ENCODE measurements at regions not wholly inside any gene's neighbourhood (a gene's known extent, or its start where the extent isn't known, plus 50 kb on each side); places are given as distances from the start of the nearest gene placed in this dataset.
"Not testable (repeated sequence)": the region's sequence is repeated elsewhere in the genome, so short reads cannot be mapped to it uniquely, and the experiment has no call there.

DNA sequence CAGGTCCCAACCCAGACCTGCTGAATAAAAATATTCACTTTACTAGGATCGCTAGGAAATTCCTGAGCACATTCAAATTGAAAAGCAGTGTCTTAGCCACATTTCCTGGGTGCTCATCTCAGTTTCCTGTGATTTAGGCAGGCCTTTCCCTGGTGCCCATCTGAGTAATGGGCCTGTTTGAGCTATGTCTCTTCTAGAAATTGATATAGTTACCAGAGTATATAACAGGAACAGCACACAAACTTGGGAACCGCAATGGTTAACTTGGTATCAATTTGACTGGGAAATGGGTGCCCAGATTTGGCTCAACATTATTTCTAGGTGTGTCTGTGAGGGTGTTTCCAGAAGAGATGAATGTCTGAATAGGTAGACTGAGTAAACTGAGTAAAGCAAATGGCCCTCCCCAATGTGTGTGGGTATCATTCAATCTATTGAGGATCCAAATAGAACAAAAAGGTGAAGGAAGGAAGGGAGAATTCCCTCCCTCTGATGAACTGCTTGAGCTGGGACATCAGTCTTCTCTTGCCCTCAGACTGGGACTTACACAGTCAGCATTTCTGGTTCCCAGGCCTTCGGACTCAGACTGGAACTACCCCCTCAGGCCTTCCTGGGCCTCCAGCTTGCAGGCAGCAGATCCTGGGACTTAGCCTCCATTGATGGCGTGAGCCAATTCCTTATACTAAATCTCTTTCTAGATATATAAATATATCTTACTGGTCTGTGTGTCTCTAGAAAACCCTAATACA, 99.1 kb downstream of the CCDC71L start:
- H3K9me3 Mint-ChIP-seq, result peaks cover 3 to 4% of the 10 kb centered on the region in 2 donors
- ATAC-seq (replicated peaks), result peak in 1 of 2 donors; percentile 48
- no peak overlapping the region for H3K27ac Mint-ChIP-seq
- peaks cover 0 to 3% of the 10 kb centered on the region in 2 donors for H3K36me3 Mint-ChIP-seq
- H3K4me3 Mint-ChIP-seq, result no peak overlapping the region
- H3K27me3 Mint-ChIP-seq, result peaks cover 5 to 41% of the 10 kb centered on the region in 2 donors
- no peak for DNase-seq
- peaks cover 0 to 3% of the 10 kb centered on the region in 2 donors for H3K4me1 Mint-ChIP-seq

DNA sequence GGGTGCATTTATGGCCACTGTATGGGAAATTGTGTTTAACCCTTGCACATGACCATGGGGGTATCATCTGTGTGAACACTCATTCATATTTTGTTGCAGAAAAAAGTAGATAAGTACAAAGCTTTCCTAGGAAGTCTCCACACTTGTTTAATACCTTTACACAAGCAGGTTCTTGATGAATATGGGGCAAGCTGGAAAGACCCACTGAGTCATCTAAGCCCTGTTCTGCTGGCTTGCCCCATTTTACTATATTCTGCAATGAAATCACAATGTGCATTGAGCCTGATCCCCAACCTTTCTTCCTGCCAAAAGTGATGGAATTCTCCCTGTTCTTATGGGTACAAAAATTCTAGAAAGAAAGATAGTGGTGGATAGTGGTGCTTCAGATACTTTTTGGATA, 99.8 kb downstream of the CCDC71L start:
- Mint-ChIP-seq H3K27ac (no peak overlapping the region), H3K9me3 (peaks cover 3 to 4% of the 10 kb centered on the region in 2 donors)

DNA sequence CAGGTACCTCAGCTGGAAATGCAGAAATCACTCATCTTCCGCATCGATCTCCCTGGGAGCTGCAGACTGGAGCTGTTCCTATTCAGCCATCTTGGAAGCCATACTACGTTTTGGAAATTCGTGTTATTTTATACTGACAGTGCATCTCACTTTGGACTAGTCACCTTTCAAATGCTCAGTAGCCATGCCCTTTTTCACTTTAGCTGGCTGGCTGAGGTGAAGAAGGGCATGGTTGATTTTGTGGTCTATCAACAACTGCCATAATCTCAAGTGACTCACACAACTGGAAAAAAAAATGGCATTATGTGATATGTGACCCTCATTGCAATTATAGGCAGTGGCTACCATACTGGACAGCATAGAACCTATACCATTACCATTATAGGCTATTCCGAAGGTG, 100.5 kb downstream of the CCDC71L start:
- ATAC-seq (replicated peaks) (peak in 1 of 2 donors; percentile 45), DNase-seq (no peak)
- Mint-ChIP-seq H3K27me3 (peaks cover 5 to 40% of the 10 kb centered on the region in 2 donors), H3K36me3 (peaks cover 0 to 3% of the 10 kb centered on the region in 2 donors), H3K4me1 (peaks cover 9% of the 10 kb centered on the region in 2 donors), H3K9me3 (peaks cover 3 to 4% of the 10 kb centered on the region in 2 donors), H3K27ac (no peak overlapping the region), H3K4me3 (no peak overlapping the region)

More for the DNA sequence above, 99.8 kb downstream of the CCDC71L start:
- peaks cover 6 to 8% of the 10 kb centered on the region in 2 donors for H3K4me1 Mint-ChIP-seq
- peaks cover 5 to 41% of the 10 kb centered on the region in 2 donors for H3K27me3 Mint-ChIP-seq
- no peak for ATAC-seq (replicated peaks)
- peaks cover 0 to 3% of the 10 kb centered on the region in 2 donors for H3K36me3 Mint-ChIP-seq
- H3K4me3 Mint-ChIP-seq, result no peak overlapping the region
- DNase-seq, result no peak

DNA sequence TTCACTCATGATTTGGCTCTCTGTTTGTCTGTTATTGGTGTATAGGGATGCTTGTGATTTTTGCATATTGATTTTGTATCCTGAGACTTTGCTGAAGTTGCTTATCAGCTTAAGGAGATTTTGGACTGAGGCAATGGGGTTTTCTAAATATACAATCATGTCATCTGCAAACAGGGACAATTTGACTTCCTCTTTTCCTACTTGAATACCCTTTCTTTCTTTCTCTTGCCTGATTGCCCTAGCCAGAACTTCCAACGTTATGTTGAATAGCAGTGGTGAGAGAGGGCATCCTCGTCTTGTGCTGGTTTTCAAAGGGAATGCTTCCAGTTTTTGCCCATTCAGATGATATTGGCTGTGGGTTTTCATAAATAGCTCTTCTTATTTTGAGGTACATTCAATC, 104.7 kb downstream of the CCDC71L start:
- H3K9me3 Mint-ChIP-seq; H3K4me3 Mint-ChIP-seq; H3K36me3 Mint-ChIP-seq; H3K27ac Mint-ChIP-seq; DNase-seq; ATAC-seq (replicated peaks): not testable (repeated sequence)
- Mint-ChIP-seq H3K27me3 (peaks cover 5 to 21% of the 10 kb centered on the region in 2 donors), H3K4me1 (peaks cover 36 to 39% of the 10 kb centered on the region in 2 donors)

DNA sequence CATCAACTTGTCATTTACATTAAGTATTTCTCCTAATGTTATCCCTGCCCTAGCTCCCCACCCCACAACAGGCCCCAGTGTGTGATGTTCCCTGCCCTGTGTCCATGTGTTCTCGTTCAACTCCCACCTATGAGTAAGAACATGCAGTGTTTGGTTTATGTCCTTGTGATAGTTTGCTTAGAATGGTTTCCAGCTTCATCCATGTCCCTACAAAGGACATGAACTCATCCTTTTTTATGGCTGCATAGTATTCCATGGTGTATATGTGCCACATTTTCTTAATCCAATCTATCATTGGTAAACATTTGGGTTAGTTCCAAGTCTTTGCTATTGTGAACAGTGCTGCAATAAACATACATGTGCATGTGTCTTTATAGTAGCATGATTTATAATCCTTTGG, 106.3 kb downstream of the CCDC71L start:
- H3K4me3 Mint-ChIP-seq; DNase-seq; ATAC-seq (replicated peaks); H3K27ac Mint-ChIP-seq; H3K9me3 Mint-ChIP-seq; H3K36me3 Mint-ChIP-seq: not testable (repeated sequence)
- Mint-ChIP-seq H3K4me1 (peaks cover 33 to 39% of the 10 kb centered on the region in 2 donors), H3K27me3 (peaks cover 5 to 19% of the 10 kb centered on the region in 2 donors)

DNA sequence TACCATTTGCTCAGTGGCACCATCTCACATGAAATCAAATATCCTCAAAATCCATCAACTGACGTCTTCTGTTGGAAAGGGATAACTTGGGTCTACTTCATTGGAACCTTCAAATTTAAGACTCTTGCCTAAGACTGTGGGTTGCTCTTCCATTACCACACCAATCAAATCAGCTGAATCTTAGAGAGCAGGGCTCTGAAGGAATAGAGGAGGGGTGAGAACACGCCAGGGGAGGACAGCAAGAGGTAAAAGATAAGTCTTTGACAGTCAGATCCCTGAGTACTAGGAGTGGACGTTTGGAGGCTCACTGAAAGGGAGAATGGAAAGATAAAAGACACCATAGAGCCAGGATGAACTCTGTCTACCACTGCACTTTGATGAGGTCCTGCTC, 107.5 kb downstream of the CCDC71L start:
- Mint-ChIP-seq H3K27me3 (peaks cover 0 to 10% of the 10 kb centered on the region in 2 donors), H3K4me1 (peaks cover 33 to 41% of the 10 kb centered on the region in 2 donors), H3K4me3 (no peak overlapping the region), H3K36me3 (peaks cover 2 to 5% of the 10 kb centered on the region in 2 donors), H3K9me3 (peaks cover 2 to 5% of the 10 kb centered on the region in 2 donors), H3K27ac (peak overlapping the region; percentile 90)
- DNase-seq (no peak), ATAC-seq (replicated peaks) (no peak)

DNA sequence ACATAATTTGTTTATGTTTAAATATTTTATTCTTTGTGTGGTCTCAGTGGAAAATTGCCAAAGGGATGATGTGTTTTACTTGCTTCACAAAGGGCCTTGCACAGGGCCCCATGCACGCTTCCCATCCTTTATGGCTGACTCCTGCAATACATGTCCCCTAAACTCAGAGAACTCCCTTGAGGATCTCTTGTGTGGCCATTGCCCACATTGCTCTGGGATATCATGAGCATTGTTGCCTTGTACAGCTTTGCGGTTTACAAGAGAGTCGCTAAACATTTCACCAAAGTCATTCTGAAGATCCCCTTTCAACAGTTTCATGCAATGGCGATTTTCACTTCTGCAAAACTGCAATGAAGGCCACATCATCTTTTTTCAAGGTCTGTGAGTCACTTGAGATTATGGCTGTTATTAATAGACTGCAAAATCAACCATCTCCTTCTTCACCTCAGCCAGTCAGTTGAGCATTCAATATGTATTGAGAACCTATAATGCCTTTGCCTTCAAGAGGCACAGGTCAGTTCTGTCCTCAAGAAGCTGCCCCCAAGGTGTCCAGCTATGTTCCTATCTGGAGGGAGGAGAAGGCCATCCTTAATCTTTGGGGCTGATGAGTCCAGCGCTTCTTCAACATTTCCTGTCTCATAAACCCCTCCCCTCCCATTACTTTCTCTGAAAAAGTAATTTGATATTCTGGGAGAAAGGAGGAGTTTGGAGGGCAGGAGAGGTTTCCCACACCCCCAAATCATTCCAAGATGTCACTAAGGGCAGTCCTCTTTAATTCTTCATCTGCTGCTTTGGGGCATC, 108.1 kb downstream of the CCDC71L start:
- H3K27ac Mint-ChIP-seq, result peak overlapping the region; percentile 90
- ATAC-seq (replicated peaks), result peak; percentile 98
- H3K4me3 Mint-ChIP-seq, result no peak overlapping the region
- DNase-seq, result peak; percentile 69
- H3K4me1 Mint-ChIP-seq, result peaks cover 33 to 44% of the 10 kb centered on the region in 2 donors
- peaks cover 0 to 4% of the 10 kb centered on the region in 2 donors for H3K27me3 Mint-ChIP-seq
- peaks cover 2 to 5% of the 10 kb centered on the region in 2 donors for H3K36me3 Mint-ChIP-seq
- peaks cover 2 to 5% of the 10 kb centered on the region in 2 donors for H3K9me3 Mint-ChIP-seq

DNA sequence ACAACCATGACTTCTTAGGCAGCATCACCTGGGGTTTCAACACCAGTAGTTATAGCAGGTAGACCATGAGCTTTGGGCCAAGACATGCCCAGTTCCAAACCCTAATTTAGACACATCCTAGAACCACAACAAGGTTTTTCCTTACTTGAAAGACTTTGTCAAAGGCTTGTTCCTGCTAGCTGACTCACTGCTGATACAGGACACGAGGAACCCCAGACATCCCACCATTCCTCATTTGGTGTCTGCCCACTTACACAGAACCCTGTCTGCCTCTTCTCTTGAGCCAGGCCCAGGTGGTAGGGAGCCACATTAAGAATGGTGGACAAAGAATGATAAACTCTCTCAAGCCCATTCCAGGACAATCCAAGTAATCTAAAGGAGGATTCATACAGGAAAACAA, 109.0 kb downstream of the CCDC71L start:
- Mint-ChIP-seq H3K4me3 (peak overlapping the region in 1 of 2 donors; percentile 47), H3K4me1 (peaks cover 33 to 44% of the 10 kb centered on the region in 2 donors), H3K27me3 (no peaks in the 10 kb centered on the region), H3K9me3 (peaks cover 2 to 5% of the 10 kb centered on the region in 2 donors), H3K36me3 (peaks cover 2 to 7% of the 10 kb centered on the region in 2 donors), H3K27ac (peak overlapping the region; percentile 84)
- DNase-seq (no peak), ATAC-seq (replicated peaks) (no peak)

DNA sequence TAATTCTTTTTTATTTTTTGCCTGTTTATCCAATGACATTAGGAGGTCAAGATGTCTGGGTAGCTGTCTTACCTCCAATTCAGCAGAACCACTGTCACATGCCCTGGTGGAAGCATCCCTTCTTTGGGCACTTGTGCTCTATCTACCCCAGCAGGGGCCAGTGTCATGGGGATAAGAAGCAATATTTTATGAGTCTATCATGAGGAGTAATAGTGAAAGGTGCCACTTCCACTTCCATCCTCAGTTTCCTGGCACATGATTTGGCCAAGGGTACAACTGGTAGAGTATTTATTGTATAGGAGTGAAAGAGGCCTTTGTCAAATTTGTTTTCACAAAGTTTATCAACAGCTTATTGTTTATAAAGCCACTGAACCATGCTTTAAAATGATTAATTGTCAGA, 112.5 kb downstream of the CCDC71L start:
- no peaks in the 10 kb centered on the region for H3K9me3 Mint-ChIP-seq
- ATAC-seq (replicated peaks) (peak in 1 of 2 donors; percentile 17), DNase-seq (no peak)
- H3K4me1 Mint-ChIP-seq, result peaks cover 16 to 27% of the 10 kb centered on the region in 2 donors
- H3K27ac Mint-ChIP-seq, result no peak overlapping the region
- H3K36me3 Mint-ChIP-seq, result peaks cover 0 to 3% of the 10 kb centered on the region in 2 donors
- H3K4me3 Mint-ChIP-seq, result no peak overlapping the region
- H3K27me3 Mint-ChIP-seq, result no peaks in the 10 kb centered on the region

DNA sequence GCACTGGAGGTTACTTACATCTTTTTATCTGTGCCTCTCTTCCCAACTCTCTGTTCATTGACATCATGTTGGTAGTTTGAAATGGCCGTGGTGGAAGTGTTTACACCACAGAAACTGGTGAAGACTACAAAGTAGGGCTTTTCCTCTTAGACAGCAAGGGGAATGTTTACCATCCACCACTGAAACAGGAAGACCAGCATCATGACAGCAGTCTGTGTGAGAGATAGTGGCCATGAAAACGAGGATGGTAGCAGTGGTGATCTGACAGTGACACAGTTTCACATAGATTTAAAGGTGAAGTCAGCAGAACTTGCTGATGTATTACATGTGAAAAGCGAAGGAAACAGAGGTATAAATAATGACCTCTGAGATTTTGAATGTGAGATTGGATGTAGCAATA, 115.7 kb downstream of the CCDC71L start:
- no peak overlapping the region for H3K4me3 Mint-ChIP-seq
- peaks cover 0 to 3% of the 10 kb centered on the region in 2 donors for H3K36me3 Mint-ChIP-seq
- peaks cover 5 to 11% of the 10 kb centered on the region in 2 donors for H3K4me1 Mint-ChIP-seq
- H3K9me3 Mint-ChIP-seq, result no peaks in the 10 kb centered on the region
- no peak overlapping the region for H3K27ac Mint-ChIP-seq
- H3K27me3 Mint-ChIP-seq, result peaks cover 3% of the 10 kb centered on the region in 2 donors
- no peak for DNase-seq
- peak; percentile 35 to 55 for ATAC-seq (replicated peaks)

DNA sequence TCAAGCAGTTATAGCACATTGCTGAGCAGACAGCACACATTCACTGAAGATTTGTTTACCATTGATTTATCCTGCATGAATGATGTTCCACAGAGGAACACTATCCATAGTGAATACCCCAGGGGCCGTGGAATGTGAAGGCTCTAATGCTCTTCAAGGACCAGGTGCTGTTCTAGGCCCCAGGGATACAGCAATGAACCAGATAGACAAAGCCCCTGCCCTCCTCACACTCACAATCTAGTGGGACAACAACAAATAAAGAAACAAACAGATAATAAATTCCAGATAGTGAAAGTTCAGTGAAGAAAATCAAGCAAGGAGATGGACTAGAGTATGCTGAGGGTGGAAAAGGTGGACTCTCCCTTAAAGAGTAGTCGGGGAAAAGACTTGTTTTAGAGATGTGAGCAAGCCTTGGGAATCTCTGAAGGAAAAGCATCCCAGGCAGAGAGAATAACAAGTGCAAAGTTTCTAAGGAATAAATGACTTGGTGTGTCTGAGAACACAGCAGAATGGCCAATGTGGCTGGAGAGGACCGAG, 117.7 kb downstream of the CCDC71L start:
- peaks cover 5 to 8% of the 10 kb centered on the region in 2 donors for H3K4me1 Mint-ChIP-seq
- peaks cover 4 to 6% of the 10 kb centered on the region in 2 donors for H3K27me3 Mint-ChIP-seq
- H3K4me3 Mint-ChIP-seq, result no peak overlapping the region
- ATAC-seq (replicated peaks), result no peak
- no peak for DNase-seq
- H3K36me3 Mint-ChIP-seq, result peaks cover 0 to 3% of the 10 kb centered on the region in 2 donors
- H3K9me3 Mint-ChIP-seq, result no peaks in the 10 kb centered on the region
- no peak overlapping the region for H3K27ac Mint-ChIP-seq

DNA sequence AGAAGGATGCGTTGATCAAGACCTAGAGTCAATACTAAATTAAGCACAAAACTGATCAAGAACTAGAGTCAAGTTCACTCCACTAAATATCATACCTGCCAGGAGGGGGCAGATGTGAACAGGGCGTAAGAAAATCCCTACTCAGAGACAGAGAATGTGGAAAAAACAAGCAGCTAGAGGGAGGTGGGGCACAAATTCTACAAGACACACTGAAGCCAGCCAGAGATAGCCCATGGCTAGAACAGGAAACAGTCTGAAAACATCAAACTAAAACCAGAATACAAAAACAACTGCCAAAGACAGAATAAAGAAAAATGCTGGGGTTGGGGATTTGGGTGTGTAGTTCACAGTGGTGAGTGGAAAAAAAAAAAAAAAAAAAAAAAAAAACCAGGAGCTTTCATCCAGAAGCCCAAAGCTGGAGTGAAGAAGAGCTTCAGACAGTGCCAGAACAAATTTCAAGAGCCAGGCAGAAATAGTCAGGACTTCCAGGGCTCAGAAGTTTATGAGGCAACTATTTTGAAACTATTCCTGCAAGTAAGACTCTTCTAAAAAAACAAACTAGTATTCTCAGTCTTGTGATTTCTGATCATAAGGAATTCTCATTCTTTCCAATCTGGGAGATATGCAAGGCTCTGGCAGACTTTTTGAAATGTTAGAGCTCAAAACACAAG, 118.3 kb downstream of the CCDC71L start:
- peaks cover 0 to 3% of the 10 kb centered on the region in 2 donors for H3K36me3 Mint-ChIP-seq
- H3K9me3 Mint-ChIP-seq, result no peaks in the 10 kb centered on the region
- H3K27ac Mint-ChIP-seq, result no peak overlapping the region
- H3K4me3 Mint-ChIP-seq, result no peak overlapping the region
- DNase-seq, result peak; percentile 26
- peaks cover 5 to 6% of the 10 kb centered on the region in 2 donors for H3K4me1 Mint-ChIP-seq
- peak; percentile 88 to 91 for ATAC-seq (replicated peaks)
- H3K27me3 Mint-ChIP-seq, result peaks cover 4 to 6% of the 10 kb centered on the region in 2 donors

DNA sequence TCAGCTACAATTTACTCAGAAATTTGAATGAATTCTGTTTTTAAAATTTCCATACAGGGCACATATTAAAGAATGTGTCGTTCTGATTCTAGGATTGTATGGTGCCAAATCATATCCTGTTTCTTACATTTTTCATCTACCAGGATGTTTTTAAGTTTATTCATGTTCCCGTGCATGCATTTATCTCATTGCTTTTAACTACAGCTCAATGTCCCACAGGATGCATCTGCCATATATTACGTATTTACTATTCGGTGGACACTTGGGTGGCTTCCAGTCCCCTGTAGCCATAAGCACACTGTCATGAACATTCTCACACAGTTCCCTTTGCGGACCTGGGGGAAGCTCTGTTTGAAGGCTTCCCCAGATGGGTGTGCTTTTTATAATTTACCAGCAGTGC, 122.3 kb downstream of the CCDC71L start:
- Mint-ChIP-seq H3K4me1 (peaks cover 5 to 6% of the 10 kb centered on the region in 2 donors), H3K27me3 (peaks cover 4 to 6% of the 10 kb centered on the region in 2 donors), H3K27ac (no peak overlapping the region), H3K36me3 (no peaks in the 10 kb centered on the region), H3K4me3 (no peak overlapping the region), H3K9me3 (peaks cover 0 to 2% of the 10 kb centered on the region in 2 donors)
- ATAC-seq (replicated peaks), result no peak
- DNase-seq, result no peak

DNA sequence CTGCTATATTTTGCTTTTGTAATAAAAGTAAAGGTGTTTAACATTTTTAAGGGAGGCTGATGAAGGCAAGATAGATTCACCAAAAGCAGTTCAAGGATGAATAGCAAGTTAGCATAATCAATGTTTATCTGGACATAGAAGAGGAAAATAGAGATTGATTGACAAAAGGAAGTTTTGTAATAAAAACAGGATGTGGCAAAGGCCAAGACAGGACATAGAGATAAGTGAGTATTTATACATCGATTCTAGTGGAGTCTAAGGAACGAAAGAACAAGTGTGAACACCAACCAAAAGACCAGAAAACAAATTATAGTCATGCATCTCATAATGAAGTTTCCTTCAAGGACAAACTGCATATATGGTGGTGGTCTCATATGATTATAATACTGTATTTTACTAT, 123.8 kb downstream of the CCDC71L start:
- no peak overlapping the region for H3K27ac Mint-ChIP-seq

More for the DNA sequence above, 123.8 kb downstream of the CCDC71L start:
- Mint-ChIP-seq H3K4me1 (no peaks in the 10 kb centered on the region), H3K4me3 (no peak overlapping the region), H3K27me3 (peaks cover 6 to 14% of the 10 kb centered on the region in 2 donors), H3K36me3 (no peaks in the 10 kb centered on the region), H3K9me3 (peaks cover 0 to 2% of the 10 kb centered on the region in 2 donors)
- ATAC-seq (replicated peaks) (no peak), DNase-seq (no peak)
